Lung (tissue), 11 donors: ENCODE measurements at regions not wholly inside any gene's neighbourhood (a gene's known extent, or its start where the extent isn't known, plus 50 kb on each side); places are given as distances from the start of the nearest gene placed in this dataset.
A peak's percentile ranks its signal among the peaks of the same experiment; 100 is the strongest.

Experiments used
- ATAC-seq: fragments of 200-7000 bp; cut with Tn5 transposase; one replicate; pipeline ENCODE4 v1.9.1; 2020; ENCODE audit warnings: moderate number of reproducible peaks; ENCODE audit not compliant: insufficient read depth, low FRiP score
- DNase-seq, 3 donors: peaks; one replicate each; pipeline ENCODE4 v3.0.0-alpha.2; 2013 to 2017
- H3K27ac ChIP-seq, 2 donors: one replicate each; pipeline ENCODE4 v1.5.1; 2013; ENCODE audit warnings: mild to moderate bottlenecking in 2 of 2, moderate library complexity in 2 of 2, control low read depth in 1 of 2, inconsistent platforms in 1 of 2, low read depth in 1 of 2, low read length in 1 of 2
- H3K27me3 ChIP-seq, 3 donors: one replicate each; pipeline ENCODE4 v1.5.1; 2013; ENCODE audit warnings: low read length in 2 of 3; ENCODE audit not compliant: control insufficient read depth in 3 of 3, insufficient read depth in 3 of 3
- H3K36me3 ChIP-seq, 4 donors: one replicate each; pipeline ENCODE4 v1.5.1; 2013; ENCODE audit warnings: low read length in 4 of 4, mild to moderate bottlenecking in 1 of 4, moderate library complexity in 1 of 4; ENCODE audit not compliant: control insufficient read depth in 4 of 4, insufficient read depth in 4 of 4
- H3K4me1 ChIP-seq, 5 donors: one replicate each; pipeline ENCODE4 v1.5.1; 2013; ENCODE audit warnings: low read length in 5 of 5, mild to moderate bottlenecking in 2 of 5, moderate library complexity in 1 of 5; ENCODE audit not compliant: control insufficient read depth in 5 of 5, insufficient read depth in 5 of 5
- H3K4me3 ChIP-seq: one replicate; pipeline ENCODE4 v1.5.1; 2013; ENCODE audit warnings: mild to moderate bottlenecking, control low read depth, moderate library complexity
- H3K9ac ChIP-seq, 2 donors: one replicate each; pipeline ENCODE4 v1.5.1; 2013; ENCODE audit warnings: low read length in 2 of 2, control low read depth in 1 of 2; ENCODE audit not compliant: insufficient read depth in 1 of 2
- H3K9me3 ChIP-seq, 4 donors: one replicate each; pipeline ENCODE4 v1.5.1; 2013; ENCODE audit warnings: low read length in 3 of 4, mild to moderate bottlenecking in 1 of 4, moderate library complexity in 1 of 4; ENCODE audit not compliant: control insufficient read depth in 4 of 4, insufficient read depth in 3 of 4
- CTCF ChIP-seq: IDR thresholded peaks from 2 replicates; pipeline ENCODE4 v1.5.1; 2012; ENCODE audit warnings: mild to moderate bottlenecking; ENCODE audit errors: control extremely low read depth, extremely low read depth
- WGBS, 2 donors: extraction: QIAGEN DNeasy Blood & Tissue Kit; methylation state at CpG; one replicate each; pipeline ENCODE4 v1.1.7; 2013; 5-methylcytosine and 5-hydroxymethylcytosine counted together
- donor health status: control.
- donor health status: control.
- donor health status: Bipolar disorder and iron deficiency.
- donor health status: healthy.
- donor health status: DM: yes; HTN: yes; CAD: no.

GRCh38 chr19:30688696-30689095 lies 316.5 kb downstream of the ZNF536 start:
- Histone ChIP-seq H3K27me3 (peaks cover 0 to 29% (median 4%) of the 10 kb centered on the region in 3 donors), H3K36me3 (no peaks in the 10 kb centered on the region), H3K4me3 (no peak overlapping the region), H3K9ac (no peak overlapping the region), H3K4me1 (peaks cover 0 to 62% (median 13%) of the 10 kb centered on the region in 5 donors), H3K9me3 (no peaks in the 10 kb centered on the region), H3K27ac (no peak overlapping the region)
- TF ChIP-seq CTCF, result no peak
- 89 to 93% methylated on average over 5 of the region's 5 CpGs for WGBS, 2 donors
- no peak for ATAC-seq
- DNase-seq, result no peak

GRCh38 chr19:30686826-30687566 lies 314.8 kb downstream of the ZNF536 start:
- 23 to 25% methylated on average over 16 of the region's 16 CpGs for WGBS, 2 donors
- H3K9ac ChIP-seq, result peak overlapping the region in 1 of 2 donors; percentile 39
- no peaks in the 10 kb centered on the region for H3K36me3 ChIP-seq
- TF ChIP-seq CTCF, result no peak
- peaks cover 0 to 27% (median 4%) of the 10 kb centered on the region in 3 donors for H3K27me3 ChIP-seq
- no peak overlapping the region for H3K27ac ChIP-seq
- H3K4me1 ChIP-seq, result peaks cover 0 to 59% (median 13%) of the 10 kb centered on the region in 5 donors
- ATAC-seq, result no peak
- no peaks in the 10 kb centered on the region for H3K9me3 ChIP-seq
- DNase-seq, result peak in 2 of 3 donors; percentile 49 to 54
- no peak overlapping the region for H3K4me3 ChIP-seq

- no peak overlapping the region for H3K9ac ChIP-seq
- H3K27ac ChIP-seq, result no peak overlapping the region
- ATAC-seq (no peak), DNase-seq (peak; percentile 69 to 87 (median 82))
- TF ChIP-seq CTCF, result no peak
- H3K9me3 ChIP-seq, result no peaks in the 10 kb centered on the region
- H3K27me3 ChIP-seq, result peaks cover 0 to 23% (median 4%) of the 10 kb centered on the region in 3 donors
- H3K4me1 ChIP-seq, result peaks cover 0 to 52% (median 13%) of the 10 kb centered on the region in 5 donors
- 48 to 78% methylated on average over 23 of the region's 23 CpGs for WGBS, 2 donors
- no peaks in the 10 kb centered on the region for H3K36me3 ChIP-seq
- H3K4me3 ChIP-seq, result no peak overlapping the region
Measured at GRCh38 chr19:30686176-30686820, 314.1 kb downstream of the ZNF536 start.
